Karpas-422 (cell line): ENCODE measurements at regions not wholly inside any gene's neighbourhood (a gene's known extent, or its start where the extent isn't known, plus 50 kb on each side); places are given as distances from the start of the nearest gene placed in this dataset.

Source experiments
- DNase-seq: peaks from one replicate; pipeline ENCODE4 v3.0.0-alpha.2; 2015
- H2AFZ ChIP-seq: fragments of 200-600 bp; sonication (generic); 2 replicates; pipeline ENCODE4 v1.6.1; 2014; ENCODE audit warnings: antibody characterized with exemption, low read length, mixed read lengths
- H3K27ac ChIP-seq: fragments of 200-600 bp; sonication (generic); 2 replicates; pipeline ENCODE4 v1.5.1; 2014; ENCODE audit warnings: mild to moderate bottlenecking, low read length, moderate library complexity
- H3K27me3 ChIP-seq: fragments of 200-600 bp; sonication (generic); 2 replicates; pipeline ENCODE4 v1.6.1; 2014; ENCODE audit warnings: low read length, mixed read lengths
- H3K36me3 ChIP-seq: fragments of 200-600 bp; sonication (generic); 2 replicates; pipeline ENCODE4 v1.6.1; 2014; ENCODE audit warnings: low read length, mixed read lengths; ENCODE audit not compliant: insufficient read depth
- H3K4me1 ChIP-seq: fragments of 200-600 bp; sonication (generic); 2 replicates; pipeline ENCODE4 v1.6.1; 2014; ENCODE audit warnings: mild to moderate bottlenecking, low read length, mixed read lengths
- H3K4me2 ChIP-seq: fragments of 200-600 bp; sonication (generic); 2 replicates; pipeline ENCODE4 v1.6.1; 2014; ENCODE audit warnings: low read length, low read depth, mild to moderate bottlenecking; ENCODE audit not compliant: poor library complexity, severe bottlenecking
- H3K4me3 ChIP-seq: fragments of 200-600 bp; sonication (generic); 2 replicates; pipeline ENCODE4 v1.5.1; 2014; ENCODE audit warnings: mild to moderate bottlenecking, antibody characterized with exemption, low read length, mixed read lengths
- H3K79me2 ChIP-seq: fragments of 200-600 bp; sonication (generic); 2 replicates; pipeline ENCODE4 v1.6.1; 2014; ENCODE audit warnings: mild to moderate bottlenecking, low read length, mixed read lengths
- H3K9ac ChIP-seq: fragments of 200-600 bp; sonication (generic); 2 replicates; pipeline ENCODE4 v1.6.0; 2014; ENCODE audit warnings: low read length
- H3K9me2 ChIP-seq: fragments of 200-600 bp; sonication (generic), shearing (Covaris generic); replicated peaks from 2 replicates; pipeline ENCODE4 v1.6.0; 2014; ENCODE audit warnings: mild to moderate bottlenecking, low read length, moderate library complexity; ENCODE audit not compliant: insufficient read depth
- H3K9me3 ChIP-seq: fragments of 300-700, 200-600 bp; sonication (generic); 2 replicates; pipeline ENCODE4 v1.6.1; 2014; ENCODE audit warnings: low read length, mixed read lengths
- H4K20me1 ChIP-seq: fragments of 200-600 bp; sonication (generic); 2 replicates; pipeline ENCODE4 v1.6.1; 2014; ENCODE audit warnings: mild to moderate bottlenecking, antibody characterized with exemption, low read length, low read depth; ENCODE audit not compliant: insufficient read depth

GRCh38 chr18:65326805-65327204 lies 424.0 kb upstream of the CDH7 start:
- no peak overlapping the region for H3K27ac ChIP-seq
- no peaks in the 10 kb centered on the region for H3K27me3 ChIP-seq
- H4K20me1 ChIP-seq = no peaks in the 10 kb centered on the region
- no peak overlapping the region for H2AFZ ChIP-seq
- H3K4me3 ChIP-seq = no peak overlapping the region
- H3K9me2 ChIP-seq = no peaks in the 10 kb centered on the region
- no peak for DNase-seq
- no peak overlapping the region for H3K9ac ChIP-seq
- H3K9me3 ChIP-seq = peaks cover 67% of the 10 kb centered on the region
- H3K36me3 ChIP-seq = no peaks in the 10 kb centered on the region
- H3K79me2 ChIP-seq = no peaks in the 10 kb centered on the region
- no peak overlapping the region for H3K4me2 ChIP-seq
- H3K4me1 ChIP-seq = no peaks in the 10 kb centered on the region

GRCh38 chr18:65322895-65323294 lies 427.9 kb upstream of the CDH7 start:
- H2AFZ ChIP-seq = 0 out of 2 replicates have a peak overlapping the region, but pooled peaks have one; percentile 53
- no peaks in the 10 kb centered on the region for H4K20me1 ChIP-seq
- H3K9ac ChIP-seq = no peak overlapping the region
- H3K4me2 ChIP-seq = no peak overlapping the region
- H3K27me3 ChIP-seq = no peaks in the 10 kb centered on the region
- no peaks in the 10 kb centered on the region for H3K9me2 ChIP-seq
- no peaks in the 10 kb centered on the region for H3K36me3 ChIP-seq
- no peaks in the 10 kb centered on the region for H3K4me1 ChIP-seq
- H3K79me2 ChIP-seq = no peaks in the 10 kb centered on the region
- peaks cover 60% of the 10 kb centered on the region for H3K9me3 ChIP-seq
- H3K27ac ChIP-seq = no peak overlapping the region
- H3K4me3 ChIP-seq = no peak overlapping the region
- no peak for DNase-seq

GRCh38 chr18:65298422-65298821 lies 452.4 kb upstream of the CDH7 start:
- Histone ChIP-seq H2AFZ (no peak overlapping the region), H4K20me1 (no peaks in the 10 kb centered on the region), H3K27me3 (no peaks in the 10 kb centered on the region), H3K4me2 (no peak overlapping the region), H3K9me2 (no peaks in the 10 kb centered on the region; the same call in 1 of the 2 replicates), H3K9me3 (peaks cover 24% of the 10 kb centered on the region), H3K27ac (no peak overlapping the region), H3K79me2 (no peaks in the 10 kb centered on the region), H3K9ac (no peak overlapping the region), H3K4me1 (no peaks in the 10 kb centered on the region), H3K36me3 (no peaks in the 10 kb centered on the region), H3K4me3 (no peak overlapping the region)
- DNase-seq = no peak

- Histone ChIP-seq H3K4me2 (no peak overlapping the region), H2AFZ (no peak overlapping the region), H3K36me3 (no peaks in the 10 kb centered on the region), H3K9me3 (peaks cover 47% of the 10 kb centered on the region), H3K79me2 (no peaks in the 10 kb centered on the region), H3K27me3 (no peaks in the 10 kb centered on the region), H3K4me3 (no peak overlapping the region), H3K4me1 (no peaks in the 10 kb centered on the region), H4K20me1 (no peaks in the 10 kb centered on the region), H3K9me2 (no peaks in the 10 kb centered on the region; the same call in 1 of the 2 replicates), H3K27ac (no peak overlapping the region), H3K9ac (no peak overlapping the region)
- no peak for DNase-seq
Observed at GRCh38 chr18:65288908-65289307, 461.9 kb upstream of the CDH7 start.

- H2AFZ ChIP-seq = no peak overlapping the region
- H3K9ac ChIP-seq = no peak overlapping the region
- H3K4me2 ChIP-seq = no peak overlapping the region
- no peaks in the 10 kb centered on the region for H4K20me1 ChIP-seq
- H3K27ac ChIP-seq = no peak overlapping the region
- no peak for DNase-seq
- peaks cover 50% of the 10 kb centered on the region for H3K9me3 ChIP-seq
- H3K36me3 ChIP-seq = no peaks in the 10 kb centered on the region
- H3K9me2 ChIP-seq = no peaks in the 10 kb centered on the region
- H3K4me1 ChIP-seq = no peaks in the 10 kb centered on the region
- no peaks in the 10 kb centered on the region for H3K79me2 ChIP-seq
- H3K4me3 ChIP-seq = no peak overlapping the region
- H3K27me3 ChIP-seq = no peaks in the 10 kb centered on the region
Observed at GRCh38 chr18:65287652-65288051, 463.2 kb upstream of the CDH7 start.

- H2AFZ ChIP-seq = no peak overlapping the region
- H3K79me2 ChIP-seq = no peaks in the 10 kb centered on the region
- H3K27ac ChIP-seq = no peak overlapping the region
Observed at GRCh38 chr18:65282096-65282495, 468.7 kb upstream of the CDH7 start.

GRCh38 chr18:65279668-65280305 lies 471.0 kb upstream of the CDH7 start:
- Histone ChIP-seq H3K4me3 (no peak overlapping the region), H3K4me1 (no peaks in the 10 kb centered on the region), H4K20me1 (no peaks in the 10 kb centered on the region), H2AFZ (no peak overlapping the region), H3K4me2 (no peak overlapping the region), H3K9me2 (no peaks in the 10 kb centered on the region), H3K9ac (no peak overlapping the region), H3K9me3 (peaks cover 47% of the 10 kb centered on the region), H3K36me3 (no peaks in the 10 kb centered on the region), H3K27me3 (no peaks in the 10 kb centered on the region), H3K79me2 (no peaks in the 10 kb centered on the region), H3K27ac (no peak overlapping the region)
- no peak for DNase-seq

More at GRCh38 chr18:65282096-65282495, 468.7 kb upstream of the CDH7 start:
- no peaks in the 10 kb centered on the region for H3K9me2 ChIP-seq
- no peak overlapping the region for H3K4me2 ChIP-seq
- H3K27me3 ChIP-seq = no peaks in the 10 kb centered on the region
- H3K4me1 ChIP-seq = no peaks in the 10 kb centered on the region
- H3K36me3 ChIP-seq = no peaks in the 10 kb centered on the region
- H3K4me3 ChIP-seq = no peak overlapping the region
- H3K9me3 ChIP-seq = peaks cover 58% of the 10 kb centered on the region
- no peak for DNase-seq
- no peaks in the 10 kb centered on the region for H4K20me1 ChIP-seq
- H3K9ac ChIP-seq = no peak overlapping the region

GRCh38 chr18:65278939-65279667 lies 471.7 kb upstream of the CDH7 start:
- Histone ChIP-seq H3K27ac (no peak overlapping the region), H3K4me1 (no peaks in the 10 kb centered on the region), H3K36me3 (no peaks in the 10 kb centered on the region), H3K4me3 (no peak overlapping the region), H3K9me3 (peaks cover 47% of the 10 kb centered on the region), H3K9ac (no peak overlapping the region), H3K9me2 (no peaks in the 10 kb centered on the region), H3K4me2 (no peak overlapping the region), H2AFZ (no peak overlapping the region), H3K27me3 (no peaks in the 10 kb centered on the region), H4K20me1 (no peaks in the 10 kb centered on the region), H3K79me2 (no peaks in the 10 kb centered on the region)
- DNase-seq = no peak
